Activated naive CD8-positive, alpha-beta T cell treated with anti-CD3 and anti-CD28 coated beads, Interleukin-2, amount 50 U/mL, for 24 hours (primary cell): ENCODE measurements at regions not wholly inside any gene's neighbourhood (a gene's known extent, or its start where the extent isn't known, plus 50 kb on each side); places are given as distances from the start of the nearest gene placed in this dataset.
"Not testable (repeated sequence)": the region's sequence is repeated elsewhere in the genome, so short reads cannot be mapped to it uniquely, and the experiment has no call there.

Experiments used
- ATAC-seq: fragments of 150-1000 bp; cut with Tn5 transposase; one replicate; pipeline ENCODE4 v1.10.0; 2021
- DNase-seq: peaks from one replicate; pipeline ENCODE4 v3.0.0; 2021
- H3K27ac Mint-ChIP-seq: one replicate; pipeline ENCODE4 v1.8.0; 2021; ENCODE audit warnings: mild to moderate bottlenecking, mixed read lengths
- H3K27me3 Mint-ChIP-seq: one replicate; pipeline ENCODE4 v1.8.0; 2021; ENCODE audit warnings: mixed read lengths
- H3K36me3 Mint-ChIP-seq: one replicate; pipeline ENCODE4 v1.8.0; 2021; ENCODE audit warnings: low read depth, mixed read lengths
- H3K4me1 Mint-ChIP-seq: one replicate; pipeline ENCODE4 v1.8.0; 2021; ENCODE audit warnings: mixed read lengths
- H3K4me3 Mint-ChIP-seq: one replicate; pipeline ENCODE4 v1.8.0; 2021; ENCODE audit warnings: mild to moderate bottlenecking, moderate library complexity, mixed read lengths
- H3K9me3 Mint-ChIP-seq: one replicate; pipeline ENCODE4 v1.8.0; 2021; ENCODE audit warnings: mixed read lengths

DNA sequence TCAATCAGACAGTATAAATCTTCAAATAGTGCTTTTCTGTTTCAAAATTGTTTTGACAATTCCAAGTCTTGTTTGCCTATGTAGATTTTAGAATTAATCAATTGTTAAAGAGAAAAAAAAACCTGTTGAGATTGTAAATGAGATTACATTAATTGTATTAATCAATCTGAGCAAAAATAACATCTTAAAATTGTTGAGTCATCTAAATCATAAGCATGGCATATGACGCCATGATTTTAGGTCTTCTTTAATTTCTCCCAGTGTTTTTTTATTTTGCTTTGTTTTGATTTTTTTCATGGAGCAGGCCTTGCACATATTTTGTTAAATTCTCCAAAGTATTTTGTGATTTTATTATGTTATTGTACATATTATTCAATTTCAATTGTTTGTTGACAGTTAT is 988.0 kb upstream of the SEMA6A start:
- no peaks in the 10 kb centered on the region for H3K4me1 Mint-ChIP-seq
- ATAC-seq (no peak), DNase-seq (no peak)
- H3K27me3 Mint-ChIP-seq, result no peaks in the 10 kb centered on the region
- H3K27ac Mint-ChIP-seq, result no peak overlapping the region
- H3K36me3 Mint-ChIP-seq, result no peaks in the 10 kb centered on the region
- H3K4me3 Mint-ChIP-seq, result no peak overlapping the region
- no peaks in the 10 kb centered on the region for H3K9me3 Mint-ChIP-seq

GRCh38 chr5:117561531-117561930 is 986.9 kb upstream of the SEMA6A start:
- no peak overlapping the region for H3K4me3 Mint-ChIP-seq
- H3K9me3 Mint-ChIP-seq, result no peaks in the 10 kb centered on the region
- no peaks in the 10 kb centered on the region for H3K27me3 Mint-ChIP-seq
- DNase-seq (no peak), ATAC-seq (no peak)
- no peaks in the 10 kb centered on the region for H3K36me3 Mint-ChIP-seq
- H3K4me1 Mint-ChIP-seq, result no peaks in the 10 kb centered on the region
- no peak overlapping the region for H3K27ac Mint-ChIP-seq

DNA sequence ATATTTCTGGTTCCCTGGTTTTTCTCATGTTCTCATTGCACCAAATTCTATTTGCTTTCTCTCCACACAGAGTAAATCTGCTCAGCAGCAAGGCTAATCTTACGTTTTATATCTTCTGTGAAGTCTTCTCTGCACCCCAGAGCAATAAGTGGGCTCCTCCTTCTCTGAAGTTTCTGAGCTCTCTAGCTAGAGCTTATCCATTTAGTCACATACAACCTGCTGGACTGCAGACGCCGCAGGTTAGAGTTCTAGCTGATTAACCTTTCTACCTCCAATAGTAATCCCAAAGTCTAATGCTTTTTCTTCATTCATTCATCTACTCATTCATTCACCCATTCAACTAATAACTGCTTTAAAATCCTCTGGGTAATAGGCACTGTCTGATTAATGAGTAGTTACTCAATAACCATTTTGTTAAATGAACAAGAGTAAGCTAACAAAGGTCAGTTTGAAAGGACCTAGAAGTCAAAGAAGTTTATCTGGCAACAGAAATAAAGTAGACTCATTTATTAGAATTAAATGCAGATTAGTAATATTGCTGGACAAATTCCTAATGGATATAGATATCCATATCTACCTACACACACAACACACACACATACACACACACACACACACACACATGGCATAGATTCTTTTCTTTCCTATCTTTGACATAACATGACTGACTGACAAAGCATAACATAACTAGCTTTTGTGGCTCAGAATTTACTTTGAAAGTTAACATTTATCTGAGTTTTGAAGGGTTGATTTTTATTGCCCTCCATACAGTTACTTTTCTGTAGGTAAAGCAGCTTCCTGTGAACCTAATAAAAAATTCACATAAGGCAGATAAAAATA is 984.6 kb upstream of the SEMA6A start:
- H3K4me3 Mint-ChIP-seq, result no peak overlapping the region
- ATAC-seq (no peak), DNase-seq (no peak)
- H3K9me3 Mint-ChIP-seq, result no peaks in the 10 kb centered on the region
- no peaks in the 10 kb centered on the region for H3K4me1 Mint-ChIP-seq
- no peaks in the 10 kb centered on the region for H3K27me3 Mint-ChIP-seq
- H3K36me3 Mint-ChIP-seq, result no peaks in the 10 kb centered on the region
- H3K27ac Mint-ChIP-seq, result no peak overlapping the region

DNA sequence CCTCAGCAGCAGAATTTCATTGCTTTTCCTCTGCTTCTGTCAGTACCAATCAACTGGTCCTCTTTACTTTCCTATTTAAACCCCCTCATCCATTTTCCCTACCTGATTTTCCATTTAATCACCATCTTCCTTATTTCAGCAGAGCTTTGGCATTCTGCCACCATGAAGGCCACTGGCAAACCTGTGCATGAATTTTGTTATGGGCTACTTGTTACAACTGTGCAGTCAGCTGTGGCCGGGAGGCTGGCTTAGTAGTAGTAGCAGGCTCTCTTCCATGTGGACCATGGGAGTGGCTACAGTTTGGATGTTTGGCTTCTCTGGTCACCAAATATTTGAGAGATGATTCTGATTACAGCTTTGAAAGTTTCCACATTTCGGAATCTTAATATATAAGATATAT is 976.6 kb upstream of the SEMA6A start:
- no peak overlapping the region for H3K27ac Mint-ChIP-seq
- H3K4me1 Mint-ChIP-seq, result no peaks in the 10 kb centered on the region
- DNase-seq (no peak), ATAC-seq (no peak)
- H3K9me3 Mint-ChIP-seq, result peaks cover 13% of the 10 kb centered on the region
- H3K27me3 Mint-ChIP-seq, result no peaks in the 10 kb centered on the region
- no peaks in the 10 kb centered on the region for H3K36me3 Mint-ChIP-seq
- no peak overlapping the region for H3K4me3 Mint-ChIP-seq

GRCh38 chr5:117547192-117547591 is 972.6 kb upstream of the SEMA6A start:
- Mint-ChIP-seq H3K27me3 (no peaks in the 10 kb centered on the region), H3K36me3 (no peaks in the 10 kb centered on the region), H3K27ac (no peak overlapping the region), H3K4me3 (no peak overlapping the region), H3K4me1 (no peaks in the 10 kb centered on the region), H3K9me3 (peaks cover 17% of the 10 kb centered on the region)
- ATAC-seq (no peak), DNase-seq (no peak)

DNA sequence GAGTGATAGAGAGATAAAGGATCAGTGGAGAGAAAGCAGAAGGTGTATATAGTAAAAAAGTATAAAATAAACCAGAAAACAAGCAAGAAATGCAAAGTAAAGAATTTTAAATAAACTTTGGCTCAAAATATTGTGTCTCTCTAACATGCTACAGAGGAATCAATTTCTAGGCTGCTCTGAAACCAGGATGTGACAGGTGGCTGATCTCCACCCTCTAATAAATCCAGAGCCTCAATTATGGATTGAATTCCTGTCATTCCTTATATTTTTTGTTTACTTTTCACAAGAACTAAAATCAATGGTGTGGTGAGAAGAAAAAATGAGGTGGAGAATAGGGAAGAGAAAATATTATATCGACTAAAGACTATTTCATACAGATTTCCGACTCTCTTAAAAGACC is 965.1 kb upstream of the SEMA6A start:
- DNase-seq, result no peak
- H3K4me3 Mint-ChIP-seq, result no peak overlapping the region
- H3K27ac Mint-ChIP-seq, result no peak overlapping the region
- no peaks in the 10 kb centered on the region for H3K36me3 Mint-ChIP-seq
- peaks cover 20% of the 10 kb centered on the region for H3K9me3 Mint-ChIP-seq
- no peak for ATAC-seq
- no peaks in the 10 kb centered on the region for H3K27me3 Mint-ChIP-seq
- H3K4me1 Mint-ChIP-seq, result no peaks in the 10 kb centered on the region

- Mint-ChIP-seq H3K4me1 (no peaks in the 10 kb centered on the region), H3K9me3 (peaks cover 7% of the 10 kb centered on the region), H3K36me3 (no peaks in the 10 kb centered on the region), H3K27me3 (no peaks in the 10 kb centered on the region), H3K4me3 (no peak overlapping the region), H3K27ac (no peak overlapping the region)
- ATAC-seq (no peak), DNase-seq (no peak)
Measured at GRCh38 chr5:117533792-117534191, 959.2 kb upstream of the SEMA6A start.

DNA sequence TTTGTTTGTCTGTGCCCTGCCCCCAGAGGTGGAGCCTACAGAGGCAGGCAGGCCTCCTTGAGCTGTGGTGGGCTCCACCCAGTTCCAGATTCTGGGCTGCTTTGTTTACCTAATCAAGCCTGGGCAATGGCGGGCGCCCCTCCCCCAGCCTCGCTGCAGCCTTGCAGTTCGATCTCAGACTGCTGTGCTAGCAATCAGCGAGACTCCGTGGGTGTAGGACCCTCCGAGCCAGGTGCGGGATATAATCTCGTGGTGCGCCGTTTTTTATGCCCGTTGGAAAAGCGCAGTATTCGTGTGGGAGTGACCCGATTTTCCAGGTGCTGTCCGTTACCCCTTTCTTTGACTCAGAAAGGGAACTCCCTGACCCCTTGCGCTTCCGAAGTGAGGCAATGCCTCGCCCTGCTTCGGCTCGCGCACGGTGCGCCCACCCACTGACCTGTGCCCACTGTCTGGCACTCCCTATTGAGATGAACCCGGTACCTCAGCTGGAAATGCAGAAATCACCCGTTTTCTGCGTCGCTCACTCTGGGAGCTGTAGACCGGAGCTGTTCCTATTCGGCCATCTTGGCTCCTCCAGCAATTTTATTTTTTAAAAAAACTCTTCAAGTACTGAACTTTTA is 958.5 kb upstream of the SEMA6A start:
- not testable (repeated sequence) for DNase-seq, ATAC-seq, H3K27ac Mint-ChIP-seq, H3K36me3 Mint-ChIP-seq, H3K27me3 Mint-ChIP-seq, H3K4me1 Mint-ChIP-seq, H3K4me3 Mint-ChIP-seq, H3K9me3 Mint-ChIP-seq

DNA sequence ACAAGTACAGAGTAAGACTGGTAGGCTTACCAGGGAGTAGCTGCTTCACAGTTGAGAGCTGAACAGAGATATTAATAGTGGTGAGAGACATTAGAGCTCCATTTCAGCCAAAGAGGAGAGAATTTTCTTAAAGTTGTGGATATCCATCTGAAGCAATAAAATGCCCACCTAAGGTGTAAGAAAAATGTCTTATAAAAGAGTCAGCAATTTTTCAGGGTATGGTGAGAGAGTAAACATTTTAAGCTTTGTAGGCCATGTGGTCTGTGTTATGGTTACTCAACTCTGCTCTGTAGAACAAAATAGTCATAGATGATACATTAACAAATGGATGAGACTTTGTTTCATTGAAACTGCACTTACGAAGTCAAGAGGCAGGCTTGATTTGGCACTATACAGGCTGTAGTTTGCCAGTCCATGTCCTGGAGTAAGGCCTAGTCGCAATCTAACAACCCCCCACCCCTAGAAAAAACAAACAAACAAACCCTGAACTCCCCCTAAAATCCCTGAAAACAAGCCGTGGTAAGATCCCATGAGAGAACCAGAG is 945.4 kb upstream of the SEMA6A start:
- Mint-ChIP-seq H3K27me3 (no peaks in the 10 kb centered on the region), H3K4me1 (no peaks in the 10 kb centered on the region), H3K4me3 (no peak overlapping the region), H3K9me3 (peaks cover 13% of the 10 kb centered on the region), H3K36me3 (no peaks in the 10 kb centered on the region), H3K27ac (no peak overlapping the region)
- DNase-seq, result no peak
- no peak for ATAC-seq

GRCh38 chr5:117504305-117504704 is 929.7 kb upstream of the SEMA6A start:
- H3K27me3 Mint-ChIP-seq, result no peaks in the 10 kb centered on the region
- DNase-seq (no peak), ATAC-seq (no peak)
- H3K4me1 Mint-ChIP-seq, result no peaks in the 10 kb centered on the region
- H3K27ac Mint-ChIP-seq, result no peak overlapping the region
- no peaks in the 10 kb centered on the region for H3K36me3 Mint-ChIP-seq
- H3K4me3 Mint-ChIP-seq, result no peak overlapping the region
- no peaks in the 10 kb centered on the region for H3K9me3 Mint-ChIP-seq

DNA sequence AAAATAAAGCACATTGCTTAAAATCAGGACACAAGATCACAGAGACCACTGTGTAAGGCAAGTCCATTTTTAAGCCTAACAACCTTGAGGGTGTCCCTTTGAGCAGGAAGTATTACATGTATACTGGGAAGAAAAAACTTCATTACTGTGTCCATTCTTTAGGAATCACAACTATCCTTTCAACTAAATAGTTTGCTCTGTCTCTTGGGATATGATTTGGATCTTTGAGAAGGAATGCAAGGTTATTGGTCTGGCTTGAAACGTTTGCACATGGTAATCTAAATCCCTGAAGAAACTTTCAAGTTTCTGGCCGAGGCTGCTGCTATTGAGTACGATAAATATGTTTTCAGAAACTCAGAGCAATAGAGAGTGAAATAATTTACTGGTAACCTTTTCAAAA is 923.0 kb upstream of the SEMA6A start:
- no peak overlapping the region for H3K27ac Mint-ChIP-seq
- no peaks in the 10 kb centered on the region for H3K4me1 Mint-ChIP-seq
- H3K9me3 Mint-ChIP-seq, result peaks cover 5% of the 10 kb centered on the region
- H3K4me3 Mint-ChIP-seq, result no peak overlapping the region
- no peaks in the 10 kb centered on the region for H3K27me3 Mint-ChIP-seq
- no peak for DNase-seq
- ATAC-seq, result no peak
- H3K36me3 Mint-ChIP-seq, result no peaks in the 10 kb centered on the region

DNA sequence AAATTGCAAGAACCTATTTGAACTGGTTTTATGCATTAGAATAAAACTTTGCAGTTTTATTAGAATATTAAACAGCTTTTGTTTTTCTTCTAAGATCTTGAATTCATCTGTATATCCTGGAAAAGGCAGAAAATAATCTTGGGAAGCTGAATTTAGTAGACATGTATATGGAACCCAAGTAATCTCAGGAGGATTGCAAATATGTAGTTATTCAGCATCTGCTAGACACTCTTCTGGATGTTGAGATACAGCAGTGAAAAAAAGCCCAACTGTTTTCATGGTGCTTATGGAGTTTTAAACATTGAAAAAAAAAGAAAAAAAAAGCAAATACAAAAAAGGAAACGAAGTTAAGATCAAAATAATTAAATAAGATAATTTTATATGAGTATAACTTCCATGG is 922.2 kb upstream of the SEMA6A start:
- Mint-ChIP-seq H3K27ac (no peak overlapping the region), H3K4me1 (no peaks in the 10 kb centered on the region), H3K27me3 (no peaks in the 10 kb centered on the region), H3K9me3 (peaks cover 5% of the 10 kb centered on the region), H3K36me3 (no peaks in the 10 kb centered on the region), H3K4me3 (no peak overlapping the region)
- no peak for DNase-seq
- ATAC-seq, result no peak

DNA sequence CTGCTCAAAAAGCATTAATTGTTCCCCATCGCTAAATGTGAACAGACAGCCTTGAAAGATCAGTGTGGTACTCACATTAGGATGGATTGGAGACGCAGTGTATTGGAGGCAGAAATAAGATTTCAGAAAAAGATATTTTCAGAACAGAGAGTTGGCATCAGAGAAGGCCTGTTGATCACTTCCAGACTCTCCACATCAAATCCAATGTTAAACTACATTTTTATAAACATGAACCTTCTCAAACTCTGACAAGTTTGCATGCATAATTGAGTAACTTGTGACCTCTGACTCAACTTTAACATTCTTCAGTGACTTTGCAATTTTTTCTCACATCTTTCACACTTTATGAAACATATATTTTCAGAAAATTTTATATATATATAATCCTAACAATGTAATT is 919.6 kb upstream of the SEMA6A start:
- H3K36me3 Mint-ChIP-seq, result no peaks in the 10 kb centered on the region

GRCh38 chr5:117488976-117489500 is 914.4 kb upstream of the SEMA6A start:
- peaks cover 10% of the 10 kb centered on the region for H3K9me3 Mint-ChIP-seq
- H3K27me3 Mint-ChIP-seq, result no peaks in the 10 kb centered on the region
- H3K27ac Mint-ChIP-seq, result no peak overlapping the region
- H3K36me3 Mint-ChIP-seq, result no peaks in the 10 kb centered on the region
- H3K4me1 Mint-ChIP-seq, result no peaks in the 10 kb centered on the region
- ATAC-seq (no peak), DNase-seq (no peak)
- H3K4me3 Mint-ChIP-seq, result no peak overlapping the region

More for the DNA sequence above, 919.6 kb upstream of the SEMA6A start:
- no peak overlapping the region for H3K4me3 Mint-ChIP-seq
- H3K9me3 Mint-ChIP-seq, result peaks cover 5% of the 10 kb centered on the region
- ATAC-seq (no peak), DNase-seq (no peak)
- H3K27ac Mint-ChIP-seq, result no peak overlapping the region
- H3K4me1 Mint-ChIP-seq, result no peaks in the 10 kb centered on the region
- no peaks in the 10 kb centered on the region for H3K27me3 Mint-ChIP-seq

DNA sequence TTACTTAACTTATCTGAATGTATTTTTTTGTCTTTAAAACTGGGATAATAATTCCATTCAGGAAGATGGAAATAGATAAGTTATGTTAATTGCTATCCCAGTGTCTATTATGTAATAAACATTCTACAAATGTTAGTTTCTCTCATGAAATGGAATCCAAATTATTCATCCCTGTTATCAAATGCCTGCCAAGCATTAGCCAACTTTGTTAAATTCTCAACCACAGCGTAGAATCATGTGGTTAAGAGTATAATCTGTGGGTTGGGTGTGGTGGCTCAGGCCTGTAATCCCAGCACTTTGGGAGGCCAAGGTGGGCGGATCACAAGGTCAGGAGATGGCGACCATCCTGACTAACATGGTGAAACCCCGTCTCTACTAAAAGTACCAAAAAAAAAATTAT is 912.9 kb upstream of the SEMA6A start:
- ATAC-seq, result no peak
- no peak overlapping the region for H3K27ac Mint-ChIP-seq

More for the DNA sequence above, 912.9 kb upstream of the SEMA6A start:
- H3K4me1 Mint-ChIP-seq, result no peaks in the 10 kb centered on the region
- H3K27me3 Mint-ChIP-seq, result no peaks in the 10 kb centered on the region
- no peak overlapping the region for H3K4me3 Mint-ChIP-seq
- H3K36me3 Mint-ChIP-seq, result no peaks in the 10 kb centered on the region
- H3K9me3 Mint-ChIP-seq, result peaks cover 5% of the 10 kb centered on the region
- DNase-seq, result no peak
